ENCODE measurements at regions not wholly inside any gene's neighbourhood (a gene's known extent, or its start where the extent isn't known, plus 50 kb on each side); places are given as distances from the start of the nearest gene placed in this dataset.
A peak's percentile ranks its signal among the peaks of the same experiment; 100 is the strongest.

GRCh38 chr19:57053401-57053800, 66.4 kb upstream of the USP29 start:
- Histone ChIP-seq H3K9me3 (peaks cover 0 to 63% (median 0%) of the 10 kb centered on the region in 11 donors), H3K27ac (no peak overlapping the region), H3K27me3 (peaks cover 0 to 15% (median 4%) of the 10 kb centered on the region in 7 donors), H3K36me3 (no peaks in the 10 kb centered on the region), H3K4me1 (no peaks in the 10 kb centered on the region), H3K4me3 (no peak overlapping the region)
- WGBS, 2 donors: 79 to 81% methylated on average over 12 of the region's 12 CpGs
- ATAC-seq (no peak), DNase-seq (no peak)
- intact Hi-C loops (cut with DNase I): no loop called here
- TF ChIP-seq, protein P1, sequence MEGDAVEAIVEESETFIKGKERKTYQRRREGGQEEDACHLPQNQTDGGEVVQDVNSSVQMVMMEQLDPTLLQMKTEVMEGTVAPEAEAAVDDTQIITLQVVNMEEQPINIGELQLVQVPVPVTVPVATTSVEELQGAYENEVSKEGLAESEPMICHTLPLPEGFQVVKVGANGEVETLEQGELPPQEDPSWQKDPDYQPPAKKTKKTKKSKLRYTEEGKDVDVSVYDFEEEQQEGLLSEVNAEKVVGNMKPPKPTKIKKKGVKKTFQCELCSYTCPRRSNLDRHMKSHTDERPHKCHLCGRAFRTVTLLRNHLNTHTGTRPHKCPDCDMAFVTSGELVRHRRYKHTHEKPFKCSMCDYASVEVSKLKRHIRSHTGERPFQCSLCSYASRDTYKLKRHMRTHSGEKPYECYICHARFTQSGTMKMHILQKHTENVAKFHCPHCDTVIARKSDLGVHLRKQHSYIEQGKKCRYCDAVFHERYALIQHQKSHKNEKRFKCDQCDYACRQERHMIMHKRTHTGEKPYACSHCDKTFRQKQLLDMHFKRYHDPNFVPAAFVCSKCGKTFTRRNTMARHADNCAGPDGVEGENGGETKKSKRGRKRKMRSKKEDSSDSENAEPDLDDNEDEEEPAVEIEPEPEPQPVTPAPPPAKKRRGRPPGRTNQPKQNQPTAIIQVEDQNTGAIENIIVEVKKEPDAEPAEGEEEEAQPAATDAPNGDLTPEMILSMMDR (IDR thresholded peaks at IDR 0.05): no peak

DNA sequence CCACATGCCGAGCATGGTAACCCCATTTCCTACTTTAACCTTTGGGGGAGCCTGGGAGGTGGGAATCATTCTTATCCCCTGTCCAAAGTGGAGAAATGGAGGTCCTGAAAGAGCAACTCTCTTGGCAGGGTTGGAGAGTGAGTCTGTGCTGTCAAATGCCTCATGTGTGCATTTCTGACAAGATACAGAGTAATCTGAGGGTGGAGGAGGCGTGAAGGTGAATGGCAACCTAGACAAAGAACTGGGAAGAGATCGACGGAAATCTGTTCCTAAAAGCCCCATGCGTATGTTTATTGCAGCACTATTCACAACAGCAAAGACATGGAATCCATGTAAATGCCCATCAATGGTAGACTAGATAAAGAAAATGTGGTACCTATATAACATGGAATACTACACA, 63.8 kb upstream of the USP29 start:
- DNase-seq: no peak
- intact Hi-C loops (cut with DNase I): no loop called here
- H3K9me3 ChIP-seq: peaks cover 0 to 40% (median 0%) of the 10 kb centered on the region in 11 donors
- TF ChIP-seq, protein P1 (IDR thresholded peaks at IDR 0.05): no peak
- H3K4me1 ChIP-seq: no peaks in the 10 kb centered on the region
- H3K36me3 ChIP-seq: no peaks in the 10 kb centered on the region
- H3K27me3 ChIP-seq: peaks cover 0 to 17% (median 12%) of the 10 kb centered on the region in 7 donors
- H3K27ac ChIP-seq: no peak overlapping the region
- no peak overlapping the region for H3K4me3 ChIP-seq
- 90 to 96% methylated on average over 5 of the region's 5 CpGs for WGBS, 2 donors
- ATAC-seq: no peak

DNA sequence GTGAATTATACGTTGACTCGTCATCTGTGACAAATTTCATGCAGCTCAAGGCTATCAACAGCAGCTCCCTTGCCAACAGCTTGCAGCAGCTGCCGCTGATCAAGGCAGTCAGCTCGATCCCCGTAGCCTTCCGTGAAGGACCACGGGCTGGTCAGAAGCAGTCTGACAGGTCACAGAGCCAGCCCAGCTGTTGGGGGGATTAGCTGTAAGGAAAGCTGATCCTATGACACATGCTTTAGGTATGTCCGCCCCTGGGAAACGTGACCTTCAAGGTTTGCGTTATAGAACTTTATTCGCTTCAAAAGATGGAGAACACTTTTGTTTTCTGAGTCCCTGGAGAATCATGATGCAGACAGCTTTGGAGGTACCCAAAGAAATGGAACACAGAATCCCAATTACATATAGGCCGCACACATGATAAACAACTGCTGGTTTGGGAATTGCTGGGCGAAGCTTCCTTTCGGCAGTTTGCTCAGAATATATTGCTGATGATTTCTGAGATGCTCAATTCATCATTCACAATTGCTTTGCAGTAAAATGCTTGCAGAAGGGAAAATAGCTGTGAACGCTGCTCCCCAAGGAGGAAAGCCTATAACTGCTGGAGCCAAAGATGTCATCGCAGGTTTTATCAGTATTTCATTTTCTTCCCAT, 62.6 kb upstream of the USP29 start:
- intact Hi-C loops (cut with DNase I): no loop called here
- H3K9me3 ChIP-seq: peaks cover 0 to 41% (median 0%) of the 10 kb centered on the region in 11 donors
- peak in 4 of 8 donors; percentile 51 to 79 (median 62) for ATAC-seq
- 33 to 35% methylated on average over 16 of the region's 16 CpGs for WGBS, 2 donors
- peak in 1 of 2 donors; percentile 27 for DNase-seq
- no peaks in the 10 kb centered on the region for H3K4me1 ChIP-seq
- H3K27me3 ChIP-seq: peaks cover 0 to 23% (median 15%) of the 10 kb centered on the region in 7 donors
- TF ChIP-seq, protein P1 (IDR thresholded peaks at IDR 0.05): no peak
- H3K27ac ChIP-seq: no peak overlapping the region
- H3K36me3 ChIP-seq: no peaks in the 10 kb centered on the region
- H3K4me3 ChIP-seq: no peak overlapping the region

- H3K9me3 ChIP-seq: peaks cover 0 to 34% (median 0%) of the 10 kb centered on the region in 11 donors
- peaks cover 0 to 33% (median 15%) of the 10 kb centered on the region in 7 donors for H3K27me3 ChIP-seq
- TF ChIP-seq, protein P1 (IDR thresholded peaks at IDR 0.05): no peak
- H3K27ac ChIP-seq: no peak overlapping the region
- H3K4me1 ChIP-seq: no peaks in the 10 kb centered on the region
- WGBS, 2 donors: 69 to 73% methylated on average over 6 of the region's 6 CpGs
- ATAC-seq: no peak
- DNase-seq: no peak
- intact Hi-C loops (cut with DNase I): no loop called here
- no peak overlapping the region for H3K4me3 ChIP-seq
- H3K36me3 ChIP-seq: no peaks in the 10 kb centered on the region
These were observed 60.9 kb upstream of the USP29 start for GRCh38 chr19:57058871-57059270.
